Esophagus muscularis mucosa (tissue), 4 donors: ENCODE measurements at regions not wholly inside any gene's neighbourhood (a gene's known extent, or its start where the extent isn't known, plus 50 kb on each side); places are given as distances from the start of the nearest gene placed in this dataset.

Experiments used
- DNase-seq: peaks from one replicate; pipeline ENCODE4 v3.0.0-alpha.2; 2017; ENCODE audit errors: extremely low spot score
- H3K27ac ChIP-seq, 4 donors: fragments of 200-600 bp; sonication (generic); replicated peaks in 1 of 4; 1 replicate in 3 of 4; 2 replicates in 1 of 4; pipeline ENCODE4 v1.5.1; 2016 to 2019; ENCODE audit warnings: mild to moderate bottlenecking in 1 of 4
- H3K27me3 ChIP-seq, 4 donors: fragments of 200-600 bp; sonication (generic); one replicate each; pipeline versions ENCODE4 v1.5.1 to v1.6.0; 2016 to 2019
- H3K36me3 ChIP-seq, 4 donors: fragments of 200-600 bp; sonication (generic); one replicate each; pipeline ENCODE4 v1.5.1; 2016 to 2019
- H3K4me1 ChIP-seq, 4 donors: fragments of 200-600 bp; sonication (generic); one replicate each; pipeline ENCODE4 v1.5.1; 2016 to 2019
- H3K4me3 ChIP-seq, 4 donors: fragments of 200-600 bp; sonication (generic); 1 replicate in 2 of 4; 2 replicates in 2 of 4; pipeline ENCODE4 v1.5.1; 2016 to 2019; ENCODE audit warnings: mild to moderate bottlenecking in 4 of 4, moderate library complexity in 1 of 4
- H3K9me3 ChIP-seq, 4 donors: fragments of 200-600 bp; sonication (generic); 1 replicate in 3 of 4; 2 replicates in 1 of 4; pipeline ENCODE4 v1.5.1; 2016 to 2019
- CTCF ChIP-seq, 3 experiments: fragments of 200-600 bp in 2 of 3; fragments of 450-650 bp in 1 of 3; sonication (generic) in 2 of 3; IDR thresholded peaks; one replicate each; pipeline ENCODE4 v1.5.1; 2017 to 2019; ENCODE audit warnings: antibody characterized with exemption in 3 of 3, mild to moderate bottlenecking in 2 of 3, moderate library complexity in 1 of 3
- EP300 ChIP-seq: sonication (generic); formaldehyde crosslinking; IDR thresholded peaks from one replicate; pipeline ENCODE4 v1.6.1; 2017; ENCODE audit warnings: antibody characterized with exemption
- POLR2A ChIP-seq: fragments of 450-650 bp; IDR thresholded peaks from one replicate; pipeline ENCODE4 v1.6.1; 2017; ENCODE audit warnings: antibody characterized with exemption, moderate library complexity, mild to moderate bottlenecking, low read depth
- POLR2AphosphoS5 ChIP-seq, 2 donors: sonication (generic); formaldehyde crosslinking; IDR thresholded peaks; one replicate each; pipeline ENCODE4 v1.6.1; 2017; ENCODE audit warnings: antibody characterized with exemption in 2 of 2
- WGBS: methylation state at CpG from one replicate; pipeline ENCODE4 v1.1.5; 2018; 5-methylcytosine and 5-hydroxymethylcytosine counted together
- intact Hi-C: fragments of 100-400 bp; cut with DNase I; formaldehyde crosslinking; loops from one replicate; pipeline ENCODE4 v1.15.1; 2023

- Histone ChIP-seq H3K4me1 (no peaks in the 10 kb centered on the region), H3K36me3 (no peaks in the 10 kb centered on the region), H3K27ac (no peak overlapping the region), H3K27me3 (no peaks in the 10 kb centered on the region), H3K4me3 (no peak overlapping the region), H3K9me3 (no peaks in the 10 kb centered on the region)
- 100% methylated on average over 2 of the region's 2 CpGs for WGBS
- intact Hi-C loops, result no loop called here
- TF ChIP-seq POLR2A (no peak), CTCF (IDR thresholded peaks at IDR 0.05) (no peak), EP300 (no peak), POLR2AphosphoS5 (IDR thresholded peaks at IDR 0.05) (no peak)
- DNase-seq, result no peak
Measured at GRCh38 chr2:146777181-146777580, 1067.6 kb upstream of the ACVR2A start.

GRCh38 chr2:146776596-146776995, 1068.2 kb upstream of the ACVR2A start:
- no peaks in the 10 kb centered on the region for H3K4me1 ChIP-seq
- no peak for DNase-seq
- WGBS, result 90% methylated on average over 4 of the region's 4 CpGs
- no peak for TF ChIP-seq EP300
- no peak for TF ChIP-seq CTCF (IDR thresholded peaks at IDR 0.05)
- no peak for TF ChIP-seq POLR2AphosphoS5 (IDR thresholded peaks at IDR 0.05)
- TF ChIP-seq POLR2A, result no peak
- H3K36me3 ChIP-seq, result no peaks in the 10 kb centered on the region
- no peaks in the 10 kb centered on the region for H3K27me3 ChIP-seq
- intact Hi-C loops, result no loop called here
- H3K9me3 ChIP-seq, result no peaks in the 10 kb centered on the region
- H3K27ac ChIP-seq, result no peak overlapping the region
- no peak overlapping the region for H3K4me3 ChIP-seq

- Histone ChIP-seq H3K27me3 (no peaks in the 10 kb centered on the region), H3K4me3 (no peak overlapping the region), H3K36me3 (no peaks in the 10 kb centered on the region), H3K9me3 (no peaks in the 10 kb centered on the region), H3K27ac (no peak overlapping the region), H3K4me1 (no peaks in the 10 kb centered on the region)
- intact Hi-C loops, result no loop called here
- WGBS, result 62% methylated on average over 2 of the region's 2 CpGs
- DNase-seq, result no peak
- no peak for TF ChIP-seq POLR2AphosphoS5 (IDR thresholded peaks at IDR 0.05)
- TF ChIP-seq CTCF (IDR thresholded peaks at IDR 0.05), result no peak
- no peak for TF ChIP-seq EP300
- no peak for TF ChIP-seq POLR2A
Measured at GRCh38 chr2:146771531-146771930, 1073.3 kb upstream of the ACVR2A start.

GRCh38 chr2:146764301-146764700, 1080.5 kb upstream of the ACVR2A start:
- no peak overlapping the region for H3K27ac ChIP-seq

More at GRCh38 chr2:146764301-146764700, 1080.5 kb upstream of the ACVR2A start:
- DNase-seq, result no peak
- H3K4me1 ChIP-seq, result no peaks in the 10 kb centered on the region
- no peaks in the 10 kb centered on the region for H3K27me3 ChIP-seq
- no peaks in the 10 kb centered on the region for H3K9me3 ChIP-seq
- no peak for TF ChIP-seq EP300
- no peak for TF ChIP-seq CTCF (IDR thresholded peaks at IDR 0.05)
- TF ChIP-seq POLR2AphosphoS5 (IDR thresholded peaks at IDR 0.05), result no peak
- TF ChIP-seq POLR2A, result no peak
- 67% methylated on average over 4 of the region's 4 CpGs for WGBS
- no peak overlapping the region for H3K4me3 ChIP-seq
- H3K36me3 ChIP-seq, result no peaks in the 10 kb centered on the region
- intact Hi-C loops, result no loop called here
